BJ (cell line): ENCODE measurements at regions not wholly inside any gene's neighbourhood (a gene's known extent, or its start where the extent isn't known, plus 50 kb on each side); places are given as distances from the start of the nearest gene placed in this dataset.

Experiments
- CTCF ChIA-PET: fragments of 350-600 bp; formaldehyde crosslinking; extraction: SDS; loops from one replicate; lab custom pipeline; 2021; ENCODE audit warnings: antibody characterized with exemption, inconsistent platforms; lab: Yijun Ruan, JAX
- POLR2A ChIA-PET: fragments of 300-600 bp; sonication (Branson Sonifier 250); formaldehyde crosslinking; extraction: SDS; loops from one replicate; lab custom pipeline; 2021; ENCODE audit warnings: antibody characterized with exemption; lab: Charles Lee
- DNase-seq: peaks from one replicate; pipeline ENCODE4 v3.0.0-alpha.2; 2011; ENCODE audit warnings: low read depth
- H3K27me3 ChIP-seq: 2 replicates; pipeline ENCODE4 v1.6.0; 2011; ENCODE audit warnings: low read length; ENCODE audit not compliant: control insufficient read depth, insufficient read depth
- H3K36me3 ChIP-seq: 2 replicates; pipeline ENCODE4 v1.5.1; 2011; ENCODE audit warnings: low read length; ENCODE audit not compliant: control insufficient read depth, insufficient read depth
- H3K4me3 ChIP-seq: 2 replicates; pipeline ENCODE4 v1.5.1; 2011; ENCODE audit warnings: low read depth, mild to moderate bottlenecking, control low read depth, low read length
- CTCF ChIP-seq: IDR thresholded peaks from 2 replicates; pipeline ENCODE4 v1.5.1; 2011; ENCODE audit warnings: low read depth, mild to moderate bottlenecking, control low read depth, inconsistent platforms, low read length, moderate library complexity; ENCODE audit not compliant: insufficient read depth

- POLR2A ChIA-PET = no interaction called here
- no peak for TF ChIP-seq CTCF
- H3K4me3 ChIP-seq = no peak overlapping the region
- no peaks in the 10 kb centered on the region for H3K36me3 ChIP-seq
- CTCF ChIA-PET = no interaction called here
- no peak for DNase-seq
- no peaks in the 10 kb centered on the region for H3K27me3 ChIP-seq
Measured at GRCh38 chr10:88103576-88103975, 240.2 kb downstream of the PTEN start.

DNA sequence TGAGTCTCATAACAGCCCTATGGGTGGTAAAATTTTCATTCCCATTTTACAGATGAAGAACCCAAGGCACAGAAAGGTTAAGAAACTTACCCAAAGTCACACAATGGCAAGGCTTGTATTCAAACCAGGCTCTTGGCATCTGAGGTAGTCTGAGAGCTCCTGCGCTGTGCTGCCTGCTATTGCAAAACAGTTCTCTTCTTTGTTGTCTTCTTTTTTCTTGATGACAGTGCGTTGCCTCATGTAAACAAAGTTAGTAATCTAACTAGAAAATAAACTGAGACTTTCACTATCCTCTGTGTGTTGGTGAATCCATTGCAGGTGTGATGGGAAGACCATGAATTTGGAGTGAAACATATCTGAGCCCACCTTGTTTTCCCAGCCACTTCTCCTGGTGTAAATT, 240.8 kb downstream of the PTEN start:
- Histone ChIP-seq H3K4me3 (no peak overlapping the region), H3K36me3 (no peaks in the 10 kb centered on the region), H3K27me3 (no peaks in the 10 kb centered on the region)
- no peak for DNase-seq
- POLR2A ChIA-PET = no interaction called here
- no peak for TF ChIP-seq CTCF
- CTCF ChIA-PET = no interaction called here

GRCh38 chr10:88106366-88106765, 242.9 kb downstream of the PTEN start:
- no peak for TF ChIP-seq CTCF
- DNase-seq = no peak
- ChIA-PET POLR2A (no interaction called here), CTCF (interaction anchor here (1.0 kb wide), 1 partner anchor 9 kb away, joined by 3 read pairs; no protein-coding TSS in a partner anchor)
- Histone ChIP-seq H3K4me3 (no peak overlapping the region), H3K27me3 (no peaks in the 10 kb centered on the region), H3K36me3 (no peaks in the 10 kb centered on the region)

DNA sequence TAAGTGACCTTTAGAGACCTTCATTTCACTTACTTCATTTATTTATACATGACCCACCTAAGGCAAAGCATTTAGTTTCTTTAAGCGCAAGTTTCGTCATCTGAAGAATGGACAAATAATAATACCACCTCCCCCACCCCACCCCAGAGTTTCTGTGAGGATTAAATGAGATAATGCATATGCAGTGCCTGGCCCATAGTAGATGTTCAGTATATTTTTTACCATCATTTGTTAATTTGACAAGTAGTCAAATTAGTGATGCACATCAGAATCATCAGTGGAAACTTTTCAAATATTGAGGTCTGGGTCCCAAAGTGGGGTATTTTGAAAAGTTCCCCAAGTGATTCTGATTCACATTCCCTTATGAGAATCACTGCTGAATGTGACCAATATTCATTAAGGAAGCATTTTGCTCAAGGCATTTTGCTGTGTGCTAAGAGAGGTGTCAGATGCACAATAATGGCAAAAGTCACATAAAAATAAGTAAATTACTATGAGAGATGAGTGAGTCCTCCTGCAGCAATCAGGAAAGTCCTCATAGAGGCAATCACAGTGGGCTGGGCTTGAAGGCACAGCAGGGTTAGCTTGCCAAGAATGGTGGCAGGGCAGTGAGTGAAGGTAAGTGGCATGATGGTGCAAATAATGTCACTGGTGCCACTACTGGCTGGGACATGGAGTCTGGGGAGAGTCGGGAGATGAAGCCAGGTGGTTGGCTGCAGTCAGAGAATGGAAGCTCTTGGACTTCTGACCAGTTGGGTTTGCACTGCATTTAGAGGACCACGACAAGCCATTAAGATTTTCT, 244.1 kb downstream of the PTEN start:
- ChIA-PET CTCF (interaction anchor here (1.0 kb wide), 1 partner anchor 7 kb away, joined by 3 read pairs; no protein-coding TSS in a partner anchor), POLR2A (no interaction called here)
- TF ChIP-seq CTCF = no peak

GRCh38 chr10:88108115-88108610, 244.7 kb downstream of the PTEN start:
- H3K4me3 ChIP-seq = no peak overlapping the region
- TF ChIP-seq CTCF = no peak
- DNase-seq = no peak
- no peaks in the 10 kb centered on the region for H3K27me3 ChIP-seq
- POLR2A ChIA-PET = no interaction called here
- no peaks in the 10 kb centered on the region for H3K36me3 ChIP-seq
- CTCF ChIA-PET = no interaction called here

More for the DNA sequence above, 244.1 kb downstream of the PTEN start:
- Histone ChIP-seq H3K27me3 (no peaks in the 10 kb centered on the region), H3K4me3 (no peak overlapping the region), H3K36me3 (no peaks in the 10 kb centered on the region)
- DNase-seq = no peak
